CD4-positive, alpha-beta T cell treated with Interleukin-1 beta for 1 hour (primary cell): ENCODE measurements at regions not wholly inside any gene's neighbourhood (a gene's known extent, or its start where the extent isn't known, plus 50 kb on each side); places are given as distances from the start of the nearest gene placed in this dataset.
"Not testable (repeated sequence)": the region's sequence is repeated elsewhere in the genome, so short reads cannot be mapped to it uniquely, and the experiment has no call there.

Source experiments
- DNase-seq, 2 donors: peaks; one replicate each; pipeline ENCODE4 v3.0.0-alpha.2; 2020 to 2022

GRCh38 chr14:88985654-88986053, 161.2 kb downstream of the TTC8 start:
- no peak for DNase-seq

DNA sequence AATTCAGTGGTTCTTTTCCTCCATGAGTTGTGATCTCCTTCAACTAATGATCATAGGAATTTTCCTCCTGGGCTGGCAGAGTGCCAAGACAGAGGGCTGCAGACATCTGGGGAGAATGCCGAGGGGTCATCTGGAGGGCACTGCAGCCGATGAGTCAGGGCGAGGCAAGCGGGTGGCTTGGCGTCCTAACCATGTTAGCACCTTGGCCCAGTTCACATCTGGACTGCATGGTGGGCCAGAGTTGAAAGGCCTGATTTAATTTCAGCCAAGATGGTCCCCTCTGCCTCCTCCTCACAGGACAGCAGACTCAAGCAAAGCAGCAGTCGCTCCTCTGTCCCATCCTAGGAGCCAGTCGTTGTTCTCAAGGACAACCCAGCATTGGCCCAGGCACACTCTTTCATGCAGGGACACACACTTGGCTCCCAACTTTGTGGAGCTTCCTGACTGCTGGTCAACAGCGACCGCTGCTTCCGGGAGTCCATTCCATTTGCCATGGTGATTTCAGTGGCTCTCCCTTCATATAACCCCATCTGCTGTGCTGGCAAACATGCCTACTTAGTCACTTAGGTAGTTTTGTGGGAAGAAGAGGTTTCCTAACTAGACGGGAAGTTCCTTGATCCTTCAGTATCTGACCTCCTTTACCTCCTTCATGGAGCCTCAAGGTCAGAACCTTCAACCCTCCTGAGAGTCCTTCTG, 161.8 kb downstream of the TTC8 start:
- no peak for DNase-seq

DNA sequence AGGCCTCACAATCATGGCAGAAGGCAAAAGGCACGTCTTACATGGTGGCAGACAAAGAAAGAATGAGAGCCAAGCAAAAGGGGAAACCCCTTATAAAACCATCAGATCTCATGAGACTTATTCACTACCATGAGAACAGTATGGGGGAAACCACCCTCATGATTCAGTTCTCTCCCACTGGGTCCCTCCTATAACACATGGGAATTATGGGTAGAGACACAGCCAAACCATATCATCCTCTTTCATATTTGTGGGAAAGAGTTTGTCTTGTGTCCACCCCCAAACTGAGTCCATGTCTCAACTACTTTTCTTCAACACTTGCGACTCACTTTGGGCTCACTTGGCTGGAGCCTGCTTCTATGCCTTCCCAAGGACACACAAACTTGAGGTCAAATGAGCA, 162.5 kb downstream of the TTC8 start:
- not testable (repeated sequence) for DNase-seq

- DNase-seq = no peak
Observed at GRCh38 chr14:88987516-88987915, 163.1 kb downstream of the TTC8 start.

- no peak for DNase-seq
Observed at GRCh38 chr14:88989911-88990310, 165.5 kb downstream of the TTC8 start.

DNA sequence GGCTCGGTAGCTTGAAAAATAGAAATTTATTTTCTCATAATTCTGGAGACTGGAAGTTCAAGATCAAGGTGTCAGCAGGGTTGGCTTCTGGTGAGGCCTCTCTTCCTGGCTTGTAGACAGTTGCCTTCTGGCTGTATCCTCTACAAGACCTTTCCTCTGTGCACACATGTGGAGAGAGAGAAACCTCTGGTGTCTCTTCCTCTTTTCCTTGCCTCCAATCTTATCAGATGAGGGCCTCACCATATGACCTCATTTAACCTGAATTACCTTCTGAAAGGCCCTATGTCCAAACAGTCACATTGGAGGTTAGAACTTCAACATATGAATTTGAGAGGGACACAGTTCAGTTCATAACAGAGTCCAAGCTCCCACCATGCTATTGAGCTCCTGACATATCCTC, 166.4 kb downstream of the TTC8 start:
- no peak for DNase-seq

DNA sequence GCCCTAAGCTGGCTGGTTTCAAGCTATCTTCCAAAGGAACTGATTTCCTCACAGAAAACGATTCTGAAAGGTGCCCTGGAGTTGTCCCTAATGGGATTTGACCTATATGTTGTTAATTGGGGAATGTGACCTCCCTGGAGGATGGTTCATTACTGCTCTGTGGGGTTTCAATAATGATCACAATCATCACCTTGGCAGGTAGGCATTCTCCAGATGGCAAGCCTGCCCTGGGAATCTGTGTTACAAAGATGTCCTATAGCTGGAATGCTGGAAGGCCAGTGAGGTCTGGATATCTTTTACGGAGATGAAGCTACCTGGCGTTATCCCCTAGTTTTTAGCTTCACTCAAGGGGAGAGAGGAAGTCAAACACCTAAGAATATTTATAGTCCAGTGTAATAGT, 167.6 kb downstream of the TTC8 start:
- no peak for DNase-seq

DNA sequence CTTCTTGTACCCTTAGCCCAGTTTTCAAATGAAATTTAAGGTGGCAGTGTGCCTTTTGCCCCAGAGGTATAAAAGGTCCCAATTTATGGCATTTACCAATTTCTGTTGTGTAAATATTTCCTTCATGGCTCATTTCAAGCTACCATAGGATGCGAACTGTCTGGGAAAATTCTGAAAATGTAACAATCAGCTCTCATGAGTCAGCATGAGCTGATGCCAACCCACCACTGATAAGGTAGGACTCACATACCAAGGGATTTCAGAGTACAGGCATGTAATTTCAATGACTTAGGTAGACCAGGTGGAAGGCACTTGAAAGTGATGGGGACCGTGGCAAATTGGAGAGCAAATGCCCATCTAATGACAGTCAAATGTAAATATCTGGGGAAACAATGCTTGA, 169.5 kb downstream of the TTC8 start:
- DNase-seq = no peak

- DNase-seq = no peak
Observed at GRCh38 chr14:88995437-88996198, 171.2 kb downstream of the TTC8 start.

DNA sequence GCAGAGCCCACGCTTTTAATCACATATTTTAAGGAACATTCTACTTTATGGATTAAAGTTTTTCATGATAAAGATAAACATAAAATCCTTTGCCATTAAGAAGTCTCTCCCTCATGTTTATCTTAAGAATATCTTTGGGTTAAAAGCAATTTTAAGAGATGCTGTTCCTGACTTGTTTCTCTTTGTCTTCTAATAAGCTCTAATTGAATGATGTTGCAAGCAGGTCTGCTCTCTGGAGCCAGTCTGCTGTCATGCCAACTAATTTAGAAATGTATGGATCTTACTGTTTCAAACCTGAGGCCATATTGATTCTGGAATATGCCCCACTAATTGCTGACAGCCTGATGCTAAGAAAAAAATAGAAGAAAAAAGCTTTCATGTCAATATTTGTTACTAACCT, 173.6 kb downstream of the TTC8 start:
- no peak for DNase-seq

GRCh38 chr14:88999137-88999536, 174.7 kb downstream of the TTC8 start:
- DNase-seq = no peak

DNA sequence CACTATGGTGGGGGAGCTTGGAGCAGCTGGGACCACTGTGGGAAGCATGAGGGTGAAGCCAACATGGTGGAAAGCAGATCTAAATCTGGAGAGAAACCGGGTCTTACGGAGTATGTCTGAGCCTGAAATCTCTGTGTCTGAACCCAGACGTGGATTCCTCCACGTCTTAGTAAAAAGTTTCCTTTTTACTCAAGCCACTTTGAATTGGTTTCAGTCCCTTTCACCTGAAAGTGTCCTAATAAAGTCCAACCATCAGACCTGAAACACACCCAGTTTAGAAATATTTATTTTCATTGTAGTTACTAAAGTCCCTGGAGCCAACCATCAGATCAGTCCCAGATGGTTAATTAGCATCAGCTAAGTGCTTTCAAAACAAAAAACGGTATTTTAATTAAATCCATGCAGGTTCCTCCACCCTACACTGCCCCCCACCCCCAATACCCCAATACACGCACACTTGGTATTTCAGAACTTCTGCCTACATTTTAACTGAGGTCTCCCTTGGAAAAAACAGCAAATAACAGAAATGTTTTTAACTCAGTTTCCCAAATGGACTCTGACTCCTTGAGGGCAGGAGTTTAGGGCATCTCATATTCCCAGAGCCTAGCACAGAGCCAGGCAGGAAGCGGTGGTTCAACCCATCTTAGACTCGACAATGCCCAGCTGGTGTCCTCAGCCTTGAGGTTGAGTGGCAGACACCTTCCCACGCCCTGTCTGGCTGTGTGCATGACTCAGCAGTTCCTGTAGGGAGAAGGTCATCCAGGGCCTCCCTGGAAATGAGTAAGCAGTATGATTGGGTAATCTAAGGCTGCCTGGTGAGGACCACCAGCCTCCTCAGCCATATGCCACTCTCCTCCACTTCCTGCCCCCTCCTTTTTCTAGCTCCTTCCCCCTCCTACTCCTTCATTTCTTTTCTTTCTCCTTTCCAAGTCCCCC, 175.8 kb downstream of the TTC8 start:
- DNase-seq = peak in 1 of 2 donors; percentile 59

DNA sequence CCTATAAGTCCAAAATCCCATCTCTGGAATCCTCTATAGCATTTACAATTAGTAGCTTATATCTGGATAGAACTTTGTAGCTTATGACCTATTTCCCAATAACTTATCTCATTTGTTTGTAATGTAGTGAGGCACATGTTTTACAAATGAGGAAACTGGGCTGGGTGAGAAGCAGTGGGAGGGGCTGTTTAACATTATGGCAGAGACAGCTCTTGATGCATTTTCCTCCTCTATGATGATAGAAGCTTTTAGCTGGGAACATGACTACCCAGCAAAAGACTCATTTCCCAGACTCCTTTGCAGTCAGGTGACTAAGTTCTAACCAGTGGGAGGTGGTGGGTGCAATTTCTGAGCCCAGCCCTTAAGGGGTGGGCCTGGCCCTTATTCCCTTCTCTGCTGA, 179.7 kb downstream of the TTC8 start:
- DNase-seq = peak in 1 of 2 donors; percentile 9

DNA sequence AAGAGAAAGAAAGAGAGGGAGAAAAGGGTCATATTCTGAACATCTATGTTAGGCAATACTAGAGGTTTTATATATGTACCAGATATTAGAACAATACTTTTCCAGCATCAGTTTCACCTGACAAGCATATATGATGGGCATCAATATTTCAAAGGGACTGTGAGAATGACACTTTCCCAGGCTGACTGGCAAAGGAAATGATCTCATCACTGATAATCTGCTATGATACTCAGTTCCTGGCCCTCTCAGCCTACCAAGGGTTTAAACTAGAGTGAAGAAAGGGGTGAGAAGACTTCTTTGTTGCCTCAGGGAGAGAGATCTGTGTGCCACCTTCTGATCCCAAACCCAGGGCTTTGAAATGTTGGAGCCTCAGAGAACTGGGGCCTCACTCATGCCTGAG, 183.5 kb downstream of the TTC8 start:
- DNase-seq = no peak

GRCh38 chr14:89011355-89012281, 187.2 kb downstream of the TTC8 start:
- no peak for DNase-seq

GRCh38 chr14:89012282-89013097, 188.0 kb downstream of the TTC8 start:
- no peak for DNase-seq

- peak in 1 of 2 donors; percentile 5 for DNase-seq
Observed at GRCh38 chr14:89013098-89013504, 188.7 kb downstream of the TTC8 start.

- DNase-seq = no peak
Observed at GRCh38 chr14:89013698-89014568, 189.5 kb downstream of the TTC8 start.

GRCh38 chr14:89014569-89014850, 190.1 kb downstream of the TTC8 start:
- no peak for DNase-seq

- DNase-seq = no peak
Observed at GRCh38 chr14:89015016-89015415, 190.6 kb downstream of the TTC8 start.

DNA sequence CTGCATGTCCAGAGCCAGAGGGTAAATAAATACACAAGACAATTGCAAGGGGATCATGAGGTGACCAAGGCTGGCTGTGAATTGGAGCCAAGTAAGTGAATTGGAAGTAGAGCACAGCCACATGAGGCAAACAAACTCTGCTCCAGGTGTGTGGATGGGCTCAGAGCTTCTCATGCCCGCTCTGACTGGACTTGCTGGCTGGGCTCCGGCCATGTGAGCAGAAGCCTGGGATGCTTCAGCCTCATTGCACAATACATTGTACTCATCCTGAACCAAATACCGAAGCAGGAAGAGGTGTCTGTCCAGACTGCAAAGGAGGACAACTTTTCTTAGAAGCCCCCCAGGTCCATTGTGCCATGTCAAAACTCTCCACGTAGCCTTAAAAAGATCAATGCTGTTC, 193.0 kb downstream of the TTC8 start:
- DNase-seq = no peak
